ENCODE measurements at regions not wholly inside any gene's neighbourhood (a gene's known extent, or its start where the extent isn't known, plus 50 kb on each side); places are given as distances from the start of the nearest gene placed in this dataset.

DNA sequence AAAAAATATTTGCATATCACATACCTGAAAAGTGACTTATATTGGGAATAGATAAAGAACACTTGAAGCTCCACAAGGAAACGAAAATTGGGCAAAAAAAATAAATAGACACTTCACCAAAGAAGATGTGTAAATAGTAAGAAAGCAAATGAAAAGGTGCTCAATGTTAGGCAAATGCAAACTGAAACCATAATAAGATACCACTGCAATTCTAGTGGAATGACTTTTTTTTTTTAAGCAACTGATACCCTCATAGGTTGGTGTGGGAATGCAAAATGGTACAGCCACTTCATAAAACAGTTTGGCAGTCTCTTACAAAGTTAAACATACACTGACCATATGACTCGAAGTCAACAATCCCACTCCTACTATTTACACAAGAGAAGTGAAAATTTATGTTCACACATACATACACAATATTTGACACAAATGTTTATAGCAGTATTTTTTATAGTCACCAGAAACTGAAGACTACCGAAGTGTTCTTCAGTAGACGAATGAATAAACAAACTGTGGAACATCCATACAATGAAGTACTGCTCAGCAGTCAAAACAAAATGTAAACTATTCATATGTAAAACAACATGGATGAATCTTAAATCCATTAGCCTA is 176.3 kb downstream of the ZMAT3 start:
- TF ChIP-seq, protein P1, sequence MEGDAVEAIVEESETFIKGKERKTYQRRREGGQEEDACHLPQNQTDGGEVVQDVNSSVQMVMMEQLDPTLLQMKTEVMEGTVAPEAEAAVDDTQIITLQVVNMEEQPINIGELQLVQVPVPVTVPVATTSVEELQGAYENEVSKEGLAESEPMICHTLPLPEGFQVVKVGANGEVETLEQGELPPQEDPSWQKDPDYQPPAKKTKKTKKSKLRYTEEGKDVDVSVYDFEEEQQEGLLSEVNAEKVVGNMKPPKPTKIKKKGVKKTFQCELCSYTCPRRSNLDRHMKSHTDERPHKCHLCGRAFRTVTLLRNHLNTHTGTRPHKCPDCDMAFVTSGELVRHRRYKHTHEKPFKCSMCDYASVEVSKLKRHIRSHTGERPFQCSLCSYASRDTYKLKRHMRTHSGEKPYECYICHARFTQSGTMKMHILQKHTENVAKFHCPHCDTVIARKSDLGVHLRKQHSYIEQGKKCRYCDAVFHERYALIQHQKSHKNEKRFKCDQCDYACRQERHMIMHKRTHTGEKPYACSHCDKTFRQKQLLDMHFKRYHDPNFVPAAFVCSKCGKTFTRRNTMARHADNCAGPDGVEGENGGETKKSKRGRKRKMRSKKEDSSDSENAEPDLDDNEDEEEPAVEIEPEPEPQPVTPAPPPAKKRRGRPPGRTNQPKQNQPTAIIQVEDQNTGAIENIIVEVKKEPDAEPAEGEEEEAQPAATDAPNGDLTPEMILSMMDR (IDR thresholded peaks at IDR 0.05 in 4 of 5, conservative IDR thresholded peaks at IDR 0.05 in 1 of 5) = no peak
- no peak for TF ChIP-seq POLR2A (IDR thresholded peaks at IDR 0.05)

Data from gastrocnemius medialis (tissue), 4 donors.